H1 (cell line): ENCODE measurements at regions not wholly inside any gene's neighbourhood (a gene's known extent, or its start where the extent isn't known, plus 50 kb on each side); places are given as distances from the start of the nearest gene placed in this dataset.

Source experiments
- CTCF ChIA-PET: fragments of 300-600 bp; sonication (Branson Sonifier 250); formaldehyde crosslinking; loops from one replicate; lab custom pipeline; 2021; ENCODE audit not compliant: partially characterized antibody; lab: Charles Lee
- POLR2A ChIA-PET: fragments of 300-600 bp; sonication (Branson Sonifier 250); formaldehyde crosslinking; loops from one replicate; lab custom pipeline; 2021; ENCODE audit warnings: inconsistent platforms; ENCODE audit not compliant: partially characterized antibody; lab: Charles Lee
- DNase-seq, 2 experiments: peaks; one replicate each; pipeline versions ENCODE4 v3.0.0 to v3.0.0-alpha.2; 2010 to 2022; ENCODE audit warnings: low spot score in 2 of 2, low read depth in 1 of 2, mixed read lengths in 1 of 2
- FAIRE-seq: peaks from 2 replicates; lab custom pipeline; 2011; peaks lifted over from hg19 to GRCh38; lab: Jason Lieb, UNC
- H2AFZ ChIP-seq: 2 replicates; pipeline ENCODE4 v1.8.1; 2012; ENCODE audit warnings: low read length, inconsistent platforms
- H2AK5ac ChIP-seq: 2 replicates; pipeline ENCODE4 v1.6.1; 2013; ENCODE audit warnings: low read depth, low read length
- H2BK120ac ChIP-seq: replicated peaks from 2 replicates; pipeline ENCODE3; 2013; ENCODE audit warnings: low read depth, low read length, inconsistent platforms
- H2BK12ac ChIP-seq: 2 replicates; pipeline ENCODE4 v1.6.1; 2013; ENCODE audit warnings: low read depth, low read length
- H2BK15ac ChIP-seq: 2 replicates; pipeline ENCODE4 v1.6.1; 2013; ENCODE audit warnings: low read length
- H2BK20ac ChIP-seq: 2 replicates; pipeline ENCODE4 v1.6.1; 2013; ENCODE audit warnings: low read length
- H2BK5ac ChIP-seq: 2 replicates; pipeline ENCODE4 v1.6.1; 2013; ENCODE audit warnings: low read depth, low read length
- H3K14ac ChIP-seq: 2 replicates; pipeline ENCODE4 v1.6.1; 2013; ENCODE audit warnings: inconsistent platforms; ENCODE audit not compliant: insufficient read length
- H3K18ac ChIP-seq: 2 replicates; pipeline ENCODE4 v1.6.1; 2013; ENCODE audit warnings: low read length; ENCODE audit errors: extremely low read depth
- H3K23ac ChIP-seq: 2 replicates; pipeline ENCODE4 v1.6.1; 2013; ENCODE audit warnings: inconsistent platforms; ENCODE audit not compliant: insufficient read length
- H3K23me2 ChIP-seq: 2 replicates; pipeline ENCODE4 v1.6.1; 2013; ENCODE audit warnings: low read depth, low read length
- H3K27ac ChIP-seq: 2 replicates; pipeline ENCODE4 v1.6.1; 2011; ENCODE audit warnings: low read depth, low read length, inconsistent platforms
- H3K27me3 ChIP-seq, 4 experiments: replicated peaks in 1 of 4; 1 replicate in 1 of 4; 2 replicates in 3 of 4; pipeline versions ENCODE4 v1.6.1 to v1.8.1; 2011 to 2013; ENCODE audit warnings: low read length in 3 of 4, mild to moderate bottlenecking in 3 of 4, inconsistent platforms in 2 of 4, mixed read lengths in 2 of 4, moderate library complexity in 1 of 4; ENCODE audit not compliant: control insufficient read depth in 3 of 4, insufficient read depth in 3 of 4; ENCODE audit errors: extremely low read depth in 1 of 4
- H3K36me3 ChIP-seq, 4 experiments: 2 replicates each; pipeline versions ENCODE4 v1.6.1 to v1.8.1; 2011 to 2013; ENCODE audit warnings: mild to moderate bottlenecking in 4 of 4, low read length in 3 of 4, moderate library complexity in 2 of 4, control low read depth in 1 of 4, inconsistent platforms in 1 of 4; ENCODE audit not compliant: insufficient read depth in 4 of 4, control insufficient read depth in 2 of 4
- H3K4ac ChIP-seq: replicated peaks from 2 replicates; pipeline ENCODE3; 2013; ENCODE audit warnings: low read length, low read depth, mixed read lengths, inconsistent platforms; ENCODE audit not compliant: insufficient read length
- H3K4me1 ChIP-seq, 4 experiments: replicated peaks in 1 of 4; 1 replicate in 1 of 4; 2 replicates in 3 of 4; pipeline versions ENCODE4 v1.6.1 to v1.8.1; 2011 to 2013; ENCODE audit warnings: low read length in 3 of 4, inconsistent platforms in 2 of 4, mixed read lengths in 1 of 4; ENCODE audit not compliant: insufficient read depth in 4 of 4, control insufficient read depth in 3 of 4
- H3K4me2 ChIP-seq, 2 experiments: 2 replicates each; pipeline versions ENCODE4 v1.6.1 to v1.8.1; 2011 to 2013; ENCODE audit warnings: low read depth in 2 of 2, low read length in 2 of 2, control low read depth in 1 of 2, inconsistent platforms in 1 of 2, mild to moderate bottlenecking in 1 of 2; ENCODE audit not compliant: insufficient read depth in 1 of 2
- H3K4me3 ChIP-seq, 4 experiments: fragments of 200-600, 300-600 bp in 1 of 4; sonication (generic), shearing (Covaris generic), sonication (Bioruptor Twin) in 1 of 4; 2 replicates each; pipeline versions ENCODE4 v1.5.1 to v1.8.1; 2011 to 2016; ENCODE audit warnings: low read length in 4 of 4, low read depth in 3 of 4, control low read depth in 2 of 4, inconsistent platforms in 2 of 4, mild to moderate bottlenecking in 2 of 4, mixed read lengths in 1 of 4, moderate library complexity in 1 of 4; ENCODE audit not compliant: insufficient read depth in 2 of 4; ENCODE audit errors: extremely low read depth in 1 of 4
- H3K56ac ChIP-seq: replicated peaks from 2 replicates; pipeline ENCODE3; 2013; ENCODE audit warnings: low read depth, mild to moderate bottlenecking, mixed read lengths, low read length, inconsistent platforms; ENCODE audit not compliant: insufficient read length
- H3K79me1 ChIP-seq: 2 replicates; pipeline ENCODE4 v1.6.1; 2013; ENCODE audit warnings: low read depth, low read length, control low read depth
- H3K79me2 ChIP-seq, 2 experiments: 2 replicates each; pipeline versions ENCODE4 v1.6.1 to v1.8.1; 2012 to 2013; ENCODE audit warnings: low read length in 2 of 2, mild to moderate bottlenecking in 2 of 2, inconsistent platforms in 1 of 2; ENCODE audit not compliant: insufficient read depth in 2 of 2, control insufficient read depth in 1 of 2
- H3K9ac ChIP-seq, 4 experiments: replicated peaks in 1 of 4; 1 replicate in 1 of 4; 2 replicates in 3 of 4; pipeline versions ENCODE4 v1.6.1 to v1.8.1; 2011 to 2013; ENCODE audit warnings: low read depth in 3 of 4, low read length in 3 of 4, control low read depth in 2 of 4, mild to moderate bottlenecking in 2 of 4, moderate library complexity in 2 of 4, inconsistent platforms in 1 of 4; ENCODE audit errors: extremely low read depth in 1 of 4
- H3K9me3 ChIP-seq, 2 experiments: 2 replicates each; pipeline versions ENCODE4 v1.6.1 to v1.8.1; 2012 to 2013; ENCODE audit warnings: mild to moderate bottlenecking in 2 of 2, moderate library complexity in 2 of 2, control low read depth in 1 of 2, inconsistent platforms in 1 of 2, low read depth in 1 of 2, low read length in 1 of 2, mixed read lengths in 1 of 2; ENCODE audit not compliant: insufficient read depth in 2 of 2
- H4K20me1 ChIP-seq, 2 experiments: replicated peaks in 1 of 2; 2 replicates each; pipeline versions ENCODE3 to v1.8.1; 2011 to 2013; ENCODE audit warnings: inconsistent platforms in 2 of 2, low read length in 2 of 2, mild to moderate bottlenecking in 1 of 2; ENCODE audit not compliant: insufficient read depth in 2 of 2, control insufficient read depth in 1 of 2
- H4K5ac ChIP-seq: 2 replicates; pipeline ENCODE4 v1.6.1; 2013; ENCODE audit warnings: low read length, low read depth, mixed read lengths, inconsistent platforms; ENCODE audit not compliant: insufficient read length
- H4K8ac ChIP-seq: 2 replicates; pipeline ENCODE4 v1.8.0; 2013; ENCODE audit warnings: mild to moderate bottlenecking, moderate library complexity, low read length, inconsistent platforms; ENCODE audit not compliant: insufficient read depth; ENCODE audit errors: extremely low read depth
- H4K91ac ChIP-seq: replicated peaks from 2 replicates; pipeline ENCODE3; 2013; ENCODE audit warnings: low read length, mixed read lengths, inconsistent platforms; ENCODE audit not compliant: insufficient read length
- CTCF ChIP-seq, 3 experiments: IDR thresholded peaks; 1 replicate in 2 of 3; 2 replicates in 1 of 3; pipeline versions ENCODE4 v1.5.1 to v1.6.1; 2011; ENCODE audit warnings: low read length in 3 of 3, mild to moderate bottlenecking in 3 of 3, inconsistent platforms in 2 of 3, low read depth in 1 of 3, moderate library complexity in 1 of 3; ENCODE audit not compliant: insufficient read depth in 1 of 3; ENCODE audit errors: control extremely low read depth in 1 of 3
- NANOG ChIP-seq: IDR thresholded peaks from 2 replicates; pipeline ENCODE4 v1.6.1; 2011; ENCODE audit warnings: low read length, low read depth, mild to moderate bottlenecking, inconsistent platforms; ENCODE audit not compliant: insufficient read depth, poor library complexity, severe bottlenecking
- RAD21 ChIP-seq, 2 experiments: IDR thresholded peaks in 1 of 2; conservative IDR thresholded peaks in 1 of 2; 2 replicates each; pipeline ENCODE4 v1.6.1; 2011; ENCODE audit warnings: low read depth in 2 of 2, low read length in 2 of 2, improper control_type of control experiment in 1 of 2, inconsistent platforms in 1 of 2, mild to moderate bottlenecking in 1 of 2, moderate library complexity in 1 of 2
- WGBS, 2 experiments: shearing (Covaris generic) in 1 of 2; methylation state at CpG; one replicate each; pipeline versions ENCODE4 v1.1.6 to v1.1.7; 2013 to 2015; ENCODE audit warnings: low lambda C conversion rate in 2 of 2, mixed read lengths in 2 of 2, inconsistent platforms in 1 of 2, low coverage in 1 of 2, missing lambda C conversion rate in 1 of 2; ENCODE audit not compliant: insufficient replicate concordance in 2 of 2, insufficient coverage in 1 of 2, insufficient read length in 1 of 2; ENCODE audit errors: extremely low coverage in 1 of 2, missing lambda C conversion rate in 1 of 2; 5-methylcytosine and 5-hydroxymethylcytosine counted together

- POLR2A ChIA-PET = no interaction called here
- Histone ChIP-seq H3K27me3 (no peaks in the 10 kb centered on the region), H3K56ac (no peak overlapping the region), H2BK120ac (no peak overlapping the region), H2BK20ac (no peak overlapping the region), H3K4me3 (no peak overlapping the region), H3K23me2 (no peaks in the 10 kb centered on the region), H3K4ac (no peak overlapping the region), H3K23ac (no peak overlapping the region), H4K20me1 (no peaks in the 10 kb centered on the region), H3K27ac (no peak overlapping the region), H3K18ac (no peak overlapping the region), H2BK5ac (no peak overlapping the region), H2AFZ (peak overlapping the region; percentile 20; the same call in 1 of the 2 replicates), H4K5ac (no peak overlapping the region), H4K8ac (no peak overlapping the region), H3K36me3 (no peaks in the 10 kb centered on the region), H3K14ac (no peak overlapping the region), H2AK5ac (no peak overlapping the region), H3K9me3 (no peaks in the 10 kb centered on the region), H4K91ac (no peak overlapping the region), H3K4me2 (no peak overlapping the region), H3K4me1 (no peaks in the 10 kb centered on the region), H3K79me2 (no peaks in the 10 kb centered on the region), H2BK12ac (no peak overlapping the region), H3K9ac (no peak overlapping the region), H3K79me1 (no peaks in the 10 kb centered on the region), H2BK15ac (no peak overlapping the region)
- FAIRE-seq (peak; percentile 48), DNase-seq (no peak)
- CTCF ChIA-PET = no interaction called here
- TF ChIP-seq RAD21 (IDR thresholded peaks at IDR 0.05 in 1 of 2, conservative IDR thresholded peaks at IDR 0.05 in 1 of 2; ENCODE audit: low read depth in 2 of 2, low read length in 2 of 2) (peak in 1 of 2 experiments; percentile 31; a peak in 1 of 4 replicates), CTCF (IDR thresholded peaks at IDR 0.05; ENCODE audit: control extremely low read depth in 1 of 3, insufficient read depth in 1 of 3, low read depth in 1 of 3, low read length in 3 of 3) (peak in 1 of 3 experiments; percentile 15; a peak in 1 of 4 replicates), NANOG (no peak)
- WGBS, 2 experiments = 100% methylated on average over 1 of the region's 1 CpG; no CpG with 5 or more reads in 1 of the 2 experiments
Measured at GRCh38 chr9:74431467-74431866, 65.7 kb upstream of the RORB start.
